ENCODE measurements at regions not wholly inside any gene's neighbourhood (a gene's known extent, or its start where the extent isn't known, plus 50 kb on each side); places are given as distances from the start of the nearest gene placed in this dataset.

GRCh38 chr2:198441246-198441645 is 636.9 kb downstream of the PLCL1 start:
- H3K36me3 Mint-ChIP-seq (ENCODE audit: low read depth): no peaks in the 10 kb centered on the region
- no peaks in the 10 kb centered on the region for H3K9me3 Mint-ChIP-seq
- H3K27me3 Mint-ChIP-seq (ENCODE audit: low read depth): no peaks in the 10 kb centered on the region
- TF ChIP-seq, protein P1, sequence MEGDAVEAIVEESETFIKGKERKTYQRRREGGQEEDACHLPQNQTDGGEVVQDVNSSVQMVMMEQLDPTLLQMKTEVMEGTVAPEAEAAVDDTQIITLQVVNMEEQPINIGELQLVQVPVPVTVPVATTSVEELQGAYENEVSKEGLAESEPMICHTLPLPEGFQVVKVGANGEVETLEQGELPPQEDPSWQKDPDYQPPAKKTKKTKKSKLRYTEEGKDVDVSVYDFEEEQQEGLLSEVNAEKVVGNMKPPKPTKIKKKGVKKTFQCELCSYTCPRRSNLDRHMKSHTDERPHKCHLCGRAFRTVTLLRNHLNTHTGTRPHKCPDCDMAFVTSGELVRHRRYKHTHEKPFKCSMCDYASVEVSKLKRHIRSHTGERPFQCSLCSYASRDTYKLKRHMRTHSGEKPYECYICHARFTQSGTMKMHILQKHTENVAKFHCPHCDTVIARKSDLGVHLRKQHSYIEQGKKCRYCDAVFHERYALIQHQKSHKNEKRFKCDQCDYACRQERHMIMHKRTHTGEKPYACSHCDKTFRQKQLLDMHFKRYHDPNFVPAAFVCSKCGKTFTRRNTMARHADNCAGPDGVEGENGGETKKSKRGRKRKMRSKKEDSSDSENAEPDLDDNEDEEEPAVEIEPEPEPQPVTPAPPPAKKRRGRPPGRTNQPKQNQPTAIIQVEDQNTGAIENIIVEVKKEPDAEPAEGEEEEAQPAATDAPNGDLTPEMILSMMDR (IDR thresholded peaks at IDR 0.05; ENCODE audit: unreplicated experiment in 3 of 3): no peak
- H3K27ac Mint-ChIP-seq: no peak overlapping the region
- no peak overlapping the region for H3K4me3 Mint-ChIP-seq
- H3K4me1 Mint-ChIP-seq: no peaks in the 10 kb centered on the region

GRCh38 chr2:198440833-198441232 is 636.4 kb downstream of the PLCL1 start:
- TF ChIP-seq, protein P1 (IDR thresholded peaks at IDR 0.05; ENCODE audit: unreplicated experiment in 3 of 3): no peak
- Mint-ChIP-seq H3K27me3 (ENCODE audit: low read depth) (no peaks in the 10 kb centered on the region), H3K27ac (no peak overlapping the region), H3K36me3 (ENCODE audit: low read depth) (no peaks in the 10 kb centered on the region), H3K9me3 (no peaks in the 10 kb centered on the region), H3K4me1 (no peaks in the 10 kb centered on the region), H3K4me3 (no peak overlapping the region)

GRCh38 chr2:198438331-198438730 is 633.9 kb downstream of the PLCL1 start:
- TF ChIP-seq, protein P1 (IDR thresholded peaks at IDR 0.05; ENCODE audit: unreplicated experiment in 3 of 3): no peak
- Mint-ChIP-seq H3K27ac (no peak overlapping the region), H3K9me3 (no peaks in the 10 kb centered on the region), H3K27me3 (ENCODE audit: low read depth) (no peaks in the 10 kb centered on the region), H3K4me3 (no peak overlapping the region), H3K4me1 (peaks cover 2% of the 10 kb centered on the region), H3K36me3 (ENCODE audit: low read depth) (no peaks in the 10 kb centered on the region)

GRCh38 chr2:198424112-198424511 is 619.7 kb downstream of the PLCL1 start:
- Mint-ChIP-seq H3K27ac (no peak overlapping the region), H3K4me3 (no peak overlapping the region), H3K4me1 (no peaks in the 10 kb centered on the region), H3K27me3 (ENCODE audit: low read depth) (no peaks in the 10 kb centered on the region), H3K9me3 (no peaks in the 10 kb centered on the region), H3K36me3 (ENCODE audit: low read depth) (no peaks in the 10 kb centered on the region)
- TF ChIP-seq, protein P1 (IDR thresholded peaks at IDR 0.05; ENCODE audit: unreplicated experiment in 3 of 3): no peak

GRCh38 chr2:198417836-198418235 is 613.4 kb downstream of the PLCL1 start:
- no peaks in the 10 kb centered on the region for H3K4me1 Mint-ChIP-seq
- H3K4me3 Mint-ChIP-seq: no peak overlapping the region
- H3K36me3 Mint-ChIP-seq (ENCODE audit: low read depth): no peaks in the 10 kb centered on the region

DNA sequence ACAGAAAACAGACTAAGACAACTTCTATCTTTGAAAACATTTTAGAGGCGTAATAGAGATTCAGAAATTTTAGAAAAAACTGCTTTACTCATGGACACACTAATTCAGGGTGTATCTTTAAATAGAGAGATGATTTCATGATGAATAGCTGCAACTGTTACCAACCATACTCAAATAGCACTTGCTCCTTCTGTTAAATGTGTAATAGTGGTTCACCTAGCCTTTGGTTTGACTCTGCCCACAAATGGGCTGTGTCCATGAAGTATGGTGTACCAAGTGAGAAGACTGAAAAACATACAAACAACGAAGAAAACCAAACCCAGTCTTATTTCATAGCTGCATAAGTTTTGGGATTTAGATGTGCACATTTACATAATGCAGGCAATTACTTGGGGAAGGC is 610.6 kb downstream of the PLCL1 start:
- Mint-ChIP-seq H3K36me3 (ENCODE audit: low read depth) (no peaks in the 10 kb centered on the region), H3K27ac (no peak overlapping the region), H3K4me3 (no peak overlapping the region), H3K27me3 (ENCODE audit: low read depth) (no peaks in the 10 kb centered on the region), H3K9me3 (no peaks in the 10 kb centered on the region), H3K4me1 (no peaks in the 10 kb centered on the region)
- TF ChIP-seq, protein P1 (IDR thresholded peaks at IDR 0.05; ENCODE audit: unreplicated experiment in 3 of 3): no peak

More at GRCh38 chr2:198417836-198418235, 613.4 kb downstream of the PLCL1 start:
- H3K27me3 Mint-ChIP-seq (ENCODE audit: low read depth): no peaks in the 10 kb centered on the region
- no peak overlapping the region for H3K27ac Mint-ChIP-seq
- TF ChIP-seq, protein P1 (IDR thresholded peaks at IDR 0.05; ENCODE audit: unreplicated experiment in 3 of 3): no peak
- H3K9me3 Mint-ChIP-seq: no peaks in the 10 kb centered on the region
